ENCODE measurements at regions not wholly inside any gene's neighbourhood (a gene's known extent, or its start where the extent isn't known, plus 50 kb on each side); places are given as distances from the start of the nearest gene placed in this dataset.

DNA sequence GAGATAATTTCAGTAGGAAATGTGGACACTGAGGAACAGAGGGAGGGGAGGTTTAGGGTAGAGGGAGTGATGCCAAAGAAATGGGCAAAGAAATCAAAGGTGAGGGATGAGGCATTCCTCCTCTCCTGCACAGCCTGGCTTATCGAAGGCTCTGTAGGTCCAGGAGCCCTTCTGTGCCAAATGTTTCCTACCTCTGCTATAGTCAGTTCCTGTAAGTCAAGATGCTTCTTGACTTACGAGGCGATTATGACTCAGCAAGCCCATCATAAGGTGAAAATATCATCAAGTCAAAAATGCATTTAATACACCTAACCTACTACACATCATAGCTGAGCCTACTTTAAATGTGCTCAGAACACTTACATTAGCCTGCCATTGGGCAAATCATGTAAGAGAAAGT, 60.0 kb upstream of the ARHGAP24 start:
- Mint-ChIP-seq H3K4me3 (no peak overlapping the region), H3K9me3 (no peaks in the 10 kb centered on the region), H3K36me3 (no peaks in the 10 kb centered on the region), H3K27ac (no peak overlapping the region), H3K4me1 (no peaks in the 10 kb centered on the region), H3K27me3 (no peaks in the 10 kb centered on the region)
- H3K27me3 ChIP-seq (replicated peaks in 1 of 2; ENCODE audit: control insufficient read depth in 2 of 2, extremely low read depth in 1 of 2, insufficient read depth in 2 of 2, low read length in 1 of 2) = no peaks in the 10 kb centered on the region
- ChIA-PET POLR2A (no interaction called here), CTCF (no interaction called here)
- no peak overlapping the region for H3K4me3 ChIP-seq (ENCODE audit: control insufficient read depth in 1 of 2, extremely low read depth in 1 of 2, low read length in 1 of 2)
- no peak overlapping the region for H3K27ac ChIP-seq (ENCODE audit: low read length)
- no peak for DNase-seq
- no peaks in the 10 kb centered on the region for H3K9me3 ChIP-seq
- WGBS (ENCODE audit: insufficient coverage) = 44% methylated on average over 3 of the region's 3 CpGs
- no peaks in the 10 kb centered on the region for H3K36me3 ChIP-seq (ENCODE audit: control insufficient read depth in 2 of 2, extremely low read depth in 1 of 2, insufficient read depth in 1 of 2, low read length in 1 of 2)
- ATAC-seq (replicated peaks in 1 of 4) = no peak
- no peaks in the 10 kb centered on the region for H3K4me1 ChIP-seq (ENCODE audit: control insufficient read depth in 1 of 2, extremely low read depth in 1 of 2, insufficient read depth in 2 of 2, low read length in 2 of 2)

DNA sequence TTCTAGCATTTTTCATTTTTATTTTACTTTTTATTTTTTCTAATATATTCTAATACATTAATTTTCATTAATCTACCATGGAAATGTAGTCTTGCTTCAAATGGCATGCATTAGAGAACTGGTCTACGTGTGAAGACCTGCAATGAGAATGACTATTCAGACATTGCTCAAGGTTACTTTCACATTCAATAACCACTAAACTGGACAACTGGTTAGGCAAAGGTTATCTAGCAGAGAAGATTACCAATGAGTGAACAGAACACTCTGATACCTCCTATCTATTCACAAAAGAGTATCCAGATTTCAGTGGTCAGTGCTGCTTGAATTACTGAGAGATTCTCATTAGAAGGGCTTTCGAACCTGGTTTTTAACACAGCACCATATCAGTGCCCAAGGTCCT, 58.9 kb upstream of the ARHGAP24 start:
- Mint-ChIP-seq H3K9me3 (no peaks in the 10 kb centered on the region), H3K4me3 (no peak overlapping the region), H3K4me1 (no peaks in the 10 kb centered on the region), H3K27me3 (no peaks in the 10 kb centered on the region), H3K36me3 (no peaks in the 10 kb centered on the region), H3K27ac (no peak overlapping the region)
- no peaks in the 10 kb centered on the region for H3K4me1 ChIP-seq (ENCODE audit: control insufficient read depth in 1 of 2, extremely low read depth in 1 of 2, insufficient read depth in 2 of 2, low read length in 2 of 2)
- CTCF ChIA-PET = no interaction called here
- ATAC-seq (replicated peaks in 1 of 4) (no peak), DNase-seq (no peak)
- H3K27ac ChIP-seq (ENCODE audit: low read length) = no peak overlapping the region
- no peaks in the 10 kb centered on the region for H3K9me3 ChIP-seq
- POLR2A ChIA-PET = no interaction called here
- H3K36me3 ChIP-seq (ENCODE audit: control insufficient read depth in 2 of 2, extremely low read depth in 1 of 2, insufficient read depth in 1 of 2, low read length in 1 of 2) = no peaks in the 10 kb centered on the region
- no peak overlapping the region for H3K4me3 ChIP-seq (ENCODE audit: control insufficient read depth in 1 of 2, extremely low read depth in 1 of 2, low read length in 1 of 2)
- no CpG with 5 or more reads among the region's 2 CpGs for WGBS (ENCODE audit: insufficient coverage)
- no peaks in the 10 kb centered on the region for H3K27me3 ChIP-seq (replicated peaks in 1 of 2; ENCODE audit: control insufficient read depth in 2 of 2, extremely low read depth in 1 of 2, insufficient read depth in 2 of 2, low read length in 1 of 2)

- ChIA-PET CTCF (no interaction called here), POLR2A (no interaction called here)
- H3K36me3 Mint-ChIP-seq = no peaks in the 10 kb centered on the region
- H3K9me3 ChIP-seq = no peaks in the 10 kb centered on the region
- H3K36me3 ChIP-seq (ENCODE audit: control insufficient read depth in 2 of 2, extremely low read depth in 1 of 2, insufficient read depth in 1 of 2, low read length in 1 of 2) = no peaks in the 10 kb centered on the region
- H3K4me3 ChIP-seq (ENCODE audit: control insufficient read depth in 1 of 2, extremely low read depth in 1 of 2, low read length in 1 of 2) = no peak overlapping the region
- no peaks in the 10 kb centered on the region for H3K4me1 ChIP-seq (ENCODE audit: control insufficient read depth in 1 of 2, extremely low read depth in 1 of 2, insufficient read depth in 2 of 2, low read length in 2 of 2)
- no peak overlapping the region for H3K27ac Mint-ChIP-seq
- WGBS (ENCODE audit: insufficient coverage) = 52% methylated on average over 2 of the region's 2 CpGs
- ATAC-seq (replicated peaks in 1 of 4) (no peak), DNase-seq (no peak)
- H3K4me3 Mint-ChIP-seq = no peak overlapping the region
- H3K9me3 Mint-ChIP-seq = peaks cover 0 to 1% (median 0%) of the 10 kb centered on the region in 3 donors
- no peaks in the 10 kb centered on the region for H3K27me3 Mint-ChIP-seq
- no peaks in the 10 kb centered on the region for H3K27me3 ChIP-seq (replicated peaks in 1 of 2; ENCODE audit: control insufficient read depth in 2 of 2, extremely low read depth in 1 of 2, insufficient read depth in 2 of 2, low read length in 1 of 2)
- H3K27ac ChIP-seq (ENCODE audit: low read length) = no peak overlapping the region
- H3K4me1 Mint-ChIP-seq = no peaks in the 10 kb centered on the region
Measured at GRCh38 chr4:85419103-85419502, 55.8 kb upstream of the ARHGAP24 start.

- Histone ChIP-seq H3K9me3 (no peaks in the 10 kb centered on the region), H3K4me3 (ENCODE audit: control insufficient read depth in 1 of 2, extremely low read depth in 1 of 2, low read length in 1 of 2) (no peak overlapping the region), H3K27ac (ENCODE audit: low read length) (no peak overlapping the region), H3K27me3 (replicated peaks in 1 of 2; ENCODE audit: control insufficient read depth in 2 of 2, extremely low read depth in 1 of 2, insufficient read depth in 2 of 2, low read length in 1 of 2) (no peaks in the 10 kb centered on the region), H3K36me3 (ENCODE audit: control insufficient read depth in 2 of 2, extremely low read depth in 1 of 2, insufficient read depth in 1 of 2, low read length in 1 of 2) (no peaks in the 10 kb centered on the region), H3K4me1 (ENCODE audit: control insufficient read depth in 1 of 2, extremely low read depth in 1 of 2, insufficient read depth in 2 of 2, low read length in 2 of 2) (no peaks in the 10 kb centered on the region)
- POLR2A ChIA-PET = no interaction called here
- 75% methylated on average over 1 of the region's 6 CpGs for WGBS (ENCODE audit: insufficient coverage)
- ATAC-seq (replicated peaks in 1 of 4) = no peak
- H3K4me1 Mint-ChIP-seq = no peaks in the 10 kb centered on the region
- H3K9me3 Mint-ChIP-seq = peaks cover 0 to 5% (median 0%) of the 10 kb centered on the region in 3 donors
- H3K36me3 Mint-ChIP-seq = no peaks in the 10 kb centered on the region
- no peak overlapping the region for H3K27ac Mint-ChIP-seq
- no peaks in the 10 kb centered on the region for H3K27me3 Mint-ChIP-seq
- H3K4me3 Mint-ChIP-seq = no peak overlapping the region
- CTCF ChIA-PET = no interaction called here
- no peak for DNase-seq
Measured at GRCh38 chr4:85420831-85421230, 54.1 kb upstream of the ARHGAP24 start.

GRCh38 chr4:85423431-85423830, 51.5 kb upstream of the ARHGAP24 start:
- no CpG with 5 or more reads among the region's 2 CpGs for WGBS (ENCODE audit: insufficient coverage)
- Histone ChIP-seq H3K27ac (ENCODE audit: low read length) (no peak overlapping the region), H3K4me1 (ENCODE audit: control insufficient read depth in 1 of 2, extremely low read depth in 1 of 2, insufficient read depth in 2 of 2, low read length in 2 of 2) (no peaks in the 10 kb centered on the region), H3K4me3 (ENCODE audit: control insufficient read depth in 1 of 2, extremely low read depth in 1 of 2, low read length in 1 of 2) (no peak overlapping the region), H3K36me3 (ENCODE audit: control insufficient read depth in 2 of 2, extremely low read depth in 1 of 2, insufficient read depth in 1 of 2, low read length in 1 of 2) (no peaks in the 10 kb centered on the region), H3K27me3 (replicated peaks in 1 of 2; ENCODE audit: control insufficient read depth in 2 of 2, extremely low read depth in 1 of 2, insufficient read depth in 2 of 2, low read length in 1 of 2) (no peaks in the 10 kb centered on the region), H3K9me3 (no peaks in the 10 kb centered on the region)
- no peak overlapping the region for H3K4me3 Mint-ChIP-seq
- H3K36me3 Mint-ChIP-seq = no peaks in the 10 kb centered on the region
- no peak overlapping the region for H3K27ac Mint-ChIP-seq
- ATAC-seq (replicated peaks in 1 of 4) (no peak), DNase-seq (no peak)
- no peaks in the 10 kb centered on the region for H3K4me1 Mint-ChIP-seq
- POLR2A ChIA-PET = no interaction called here
- CTCF ChIA-PET = no interaction called here
- H3K9me3 Mint-ChIP-seq = peaks cover 0 to 6% (median 0%) of the 10 kb centered on the region in 3 donors
- H3K27me3 Mint-ChIP-seq = no peaks in the 10 kb centered on the region
